HEK293 (cell line): ENCODE measurements at regions not wholly inside any gene's neighbourhood (a gene's known extent, or its start where the extent isn't known, plus 50 kb on each side); places are given as distances from the start of the nearest gene placed in this dataset.

Source experiments
- CTCF ChIA-PET: fragments of 350-600 bp; formaldehyde crosslinking; extraction: SDS; loops from one replicate; lab custom pipeline; 2021; ENCODE audit warnings: antibody characterized with exemption; lab: Yijun Ruan, JAX
- POLR2A ChIA-PET: fragments of 300-600 bp; formaldehyde crosslinking; extraction: SDS; loops from one replicate; lab custom pipeline; 2020; ENCODE audit warnings: antibody characterized with exemption, inconsistent platforms; lab: Yijun Ruan, JAX
- H3K27ac ChIP-seq: fragments of 200-500 bp; sonication (Bioruptor generic); 2 replicates; pipeline ENCODE4 v1.5.1; 2014; ENCODE audit warnings: low read depth, low read length, control low read depth, inconsistent platforms; ENCODE audit errors: extremely low read depth
- H3K36me3 ChIP-seq, 2 experiments: fragments of 200-500 bp in 1 of 2; sonication (Bioruptor generic) in 1 of 2; 1 replicate in 1 of 2; 2 replicates in 1 of 2; pipeline ENCODE4 v1.5.1; 2014 to 2017; ENCODE audit warnings: inconsistent platforms in 2 of 2, low read length in 2 of 2; ENCODE audit not compliant: control insufficient read depth in 2 of 2, insufficient read depth in 1 of 2
- H3K4me1 ChIP-seq: fragments of 200-500 bp; sonication (Bioruptor generic); 2 replicates; pipeline ENCODE4 v1.5.1; 2014; ENCODE audit warnings: mild to moderate bottlenecking, low read length, inconsistent platforms; ENCODE audit not compliant: control insufficient read depth, insufficient read depth
- H3K4me3 ChIP-seq: 2 replicates; pipeline ENCODE4 v1.5.1; 2011; ENCODE audit warnings: low read depth, mild to moderate bottlenecking, control low read depth, low read length, moderate library complexity
- H3K9me3 ChIP-seq: fragments of 200-500 bp; sonication (Bioruptor generic); 2 replicates; pipeline ENCODE4 v1.5.1; 2014; ENCODE audit warnings: low read depth, low read length, inconsistent platforms; ENCODE audit not compliant: control insufficient read depth, insufficient read depth
- BCL11A ChIP-seq: fragments of 450-650 bp; formaldehyde crosslinking; IDR thresholded peaks from 2 replicates; pipeline ENCODE4 v1.5.1; 2016; ENCODE audit warnings: low read depth, missing biosample characterization, missing genetic modification characterization
- BCL11B ChIP-seq: fragments of 450-650 bp; formaldehyde crosslinking; IDR thresholded peaks from 2 replicates; pipeline ENCODE4 v1.5.1; 2016; ENCODE audit warnings: low read depth, missing biosample characterization, missing genetic modification characterization
- GLIS1 ChIP-seq: fragments of 450-650 bp; formaldehyde crosslinking; IDR thresholded peaks from 2 replicates; pipeline ENCODE4 v1.5.1; 2016; ENCODE audit warnings: missing biosample characterization, missing genetic modification characterization
- IKZF3 ChIP-seq: fragments of 450-650 bp; IDR thresholded peaks from 2 replicates; pipeline ENCODE4 v1.5.0; 2018; ENCODE audit warnings: missing biosample characterization, mild to moderate bottlenecking, missing genetic modification characterization, moderate library complexity
- KLF10 ChIP-seq: fragments of 450-650 bp; IDR thresholded peaks from 2 replicates; pipeline ENCODE4 v1.5.1; 2018; ENCODE audit warnings: missing biosample characterization, mild to moderate bottlenecking, missing genetic modification characterization
- OVOL3 ChIP-seq: fragments of 450-650 bp; formaldehyde crosslinking; IDR thresholded peaks from 2 replicates; pipeline ENCODE4 v1.5.1; 2016; ENCODE audit warnings: missing biosample characterization, missing genetic modification characterization
- ZBTB21 ChIP-seq: fragments of 450-650 bp; formaldehyde crosslinking; IDR thresholded peaks from 2 replicates; pipeline ENCODE4 v1.5.1; 2017; ENCODE audit warnings: missing biosample characterization, missing genetic modification characterization
- ZBTB44 ChIP-seq: fragments of 450-650 bp; IDR thresholded peaks from 2 replicates; pipeline ENCODE4 v1.5.1; 2018; ENCODE audit warnings: missing biosample characterization, mild to moderate bottlenecking, missing genetic modification characterization
- ZBTB48 ChIP-seq: fragments of 450-650 bp; formaldehyde crosslinking; IDR thresholded peaks from 2 replicates; pipeline ENCODE4 v1.5.1; 2016; ENCODE audit warnings: missing biosample characterization, missing genetic modification characterization
- ZBTB7A ChIP-seq: fragments of 450-650 bp; formaldehyde crosslinking; IDR thresholded peaks from 2 replicates; pipeline ENCODE4 v1.5.1; 2016; ENCODE audit warnings: low read depth, missing biosample characterization, missing genetic modification characterization
- ZFHX2 ChIP-seq: fragments of 450-650 bp; formaldehyde crosslinking; conservative IDR thresholded peaks from 2 replicates; pipeline ENCODE4 v1.5.1; 2016; ENCODE audit warnings: missing biosample characterization, missing genetic modification characterization
- ZNF10 ChIP-seq: fragments of 450-650 bp; formaldehyde crosslinking; IDR thresholded peaks from 2 replicates; pipeline ENCODE4 v1.5.1; 2017; ENCODE audit warnings: missing biosample characterization, missing genetic modification characterization
- ZNF112 ChIP-seq: fragments of 450-650 bp; formaldehyde crosslinking; IDR thresholded peaks from 2 replicates; pipeline ENCODE4 v1.5.0; 2017; ENCODE audit warnings: missing biosample characterization, missing genetic modification characterization
- ZNF175 ChIP-seq: fragments of 450-650 bp; formaldehyde crosslinking; IDR thresholded peaks from 2 replicates; pipeline ENCODE4 v1.5.1; 2016; ENCODE audit warnings: missing biosample characterization, missing genetic modification characterization
- ZNF18 ChIP-seq: fragments of 450-650 bp; formaldehyde crosslinking; IDR thresholded peaks from 2 replicates; pipeline ENCODE4 v1.5.1; 2016; ENCODE audit warnings: missing biosample characterization, missing genetic modification characterization
- ZNF223 ChIP-seq: fragments of 450-650 bp; formaldehyde crosslinking; IDR thresholded peaks from 2 replicates; pipeline ENCODE4 v1.5.1; 2016; ENCODE audit warnings: missing biosample characterization, missing genetic modification characterization
- ZNF26 ChIP-seq: fragments of 450-650 bp; formaldehyde crosslinking; IDR thresholded peaks from 2 replicates; pipeline ENCODE4 v1.5.1; 2016; ENCODE audit warnings: missing biosample characterization, missing genetic modification characterization
- ZNF324 ChIP-seq: fragments of 450-650 bp; formaldehyde crosslinking; IDR thresholded peaks from 2 replicates; pipeline ENCODE4 v1.5.1; 2016; ENCODE audit warnings: missing biosample characterization, missing genetic modification characterization
- ZNF335 ChIP-seq: fragments of 450-650 bp; formaldehyde crosslinking; conservative IDR thresholded peaks from 2 replicates; pipeline ENCODE4 v1.5.1; 2016; ENCODE audit warnings: missing biosample characterization, missing genetic modification characterization
- ZNF341 ChIP-seq: fragments of 450-650 bp; formaldehyde crosslinking; IDR thresholded peaks from 2 replicates; pipeline ENCODE4; 2016; ENCODE audit warnings: low read depth, missing biosample characterization, missing genetic modification characterization
- ZNF558 ChIP-seq: fragments of 450-650 bp; formaldehyde crosslinking; IDR thresholded peaks from 2 replicates; pipeline ENCODE4 v1.5.1; 2016; ENCODE audit warnings: missing biosample characterization, missing genetic modification characterization
- ZNF560 ChIP-seq: fragments of 450-650 bp; formaldehyde crosslinking; IDR thresholded peaks from 2 replicates; pipeline ENCODE4 v1.5.1; 2017; ENCODE audit warnings: missing biosample characterization, missing genetic modification characterization, borderline replicate concordance
- ZNF629 ChIP-seq: fragments of 450-650 bp; formaldehyde crosslinking; IDR thresholded peaks from 2 replicates; pipeline ENCODE4 v1.5.1; 2017; ENCODE audit warnings: missing biosample characterization, missing genetic modification characterization
- ZNF670 ChIP-seq: fragments of 450-650 bp; formaldehyde crosslinking; IDR thresholded peaks from 2 replicates; pipeline ENCODE4 v1.5.1; 2016; ENCODE audit warnings: missing biosample characterization, missing genetic modification characterization, low read depth
- ZNF707 ChIP-seq: fragments of 450-650 bp; formaldehyde crosslinking; IDR thresholded peaks from 2 replicates; pipeline ENCODE4 v1.5.1; 2016; ENCODE audit warnings: missing biosample characterization, missing genetic modification characterization
- ZNF837 ChIP-seq: fragments of 450-650 bp; formaldehyde crosslinking; IDR thresholded peaks from 2 replicates; pipeline ENCODE4 v1.5.1; 2016; ENCODE audit warnings: missing biosample characterization, missing genetic modification characterization
- ZSCAN18 ChIP-seq: fragments of 450-650 bp; formaldehyde crosslinking; IDR thresholded peaks from 2 replicates; pipeline ENCODE4 v1.5.1; 2016; ENCODE audit warnings: missing biosample characterization, missing genetic modification characterization

GRCh38 chr5:174335682-174336364 lies 290.3 kb downstream of the NSG2 start (continued):
- TF ChIP-seq ZNF560 (tag by site-specific recombination) (no peak), ZNF112 (tag by site-specific recombination) (no peak), ZNF335 (peak; percentile 37; the same call in 1 of the 2 replicates), ZBTB48 (0 out of 2 replicates have a peak, but pooled peaks have one; percentile 44), BCL11B (tag by site-specific recombination) (no peak), ZSCAN18 (tag by site-specific recombination) (no peak), OVOL3 (no peak), ZNF707 (no peak), ZNF223 (no peak)

- ChIA-PET POLR2A (interaction anchor here (1.5 to 6.1 kb wide), 4 partner anchors 19 to 83 kb away, joined by 4 to 27 read pairs (median 11); no protein-coding TSS in a partner anchor), CTCF (interaction anchor here (0.6 to 0.8 kb wide), 2 partner anchors 8 to 1568 kb away, joined by 3 read pairs; no protein-coding TSS in a partner anchor)
- Histone ChIP-seq H3K36me3 (peaks cover 0 to 8% of the 10 kb centered on the region in 2 experiments; a peak in 1 of 3 replicates), H3K27ac (peak overlapping the region; percentile 87), H3K4me1 (peaks cover 18% of the 10 kb centered on the region), H3K4me3 (peak overlapping the region; percentile 55), H3K9me3 (no peaks in the 10 kb centered on the region)
- TF ChIP-seq GLIS1 (tag by site-specific recombination) (no peak), ZNF324 (tag by site-specific recombination) (no peak), ZNF670 (tag by site-specific recombination) (no peak), ZNF10 (tag by site-specific recombination) (no peak), ZBTB21 (tag by site-specific recombination) (no peak), ZNF629 (no peak), ZNF175 (tag by site-specific recombination) (no peak), IKZF3 (tag by site-specific recombination) (no peak), BCL11A (tag by site-specific recombination) (no peak), ZBTB44 (tag by site-specific recombination) (no peak)
Observed at GRCh38 chr5:174336479-174336878, 291.0 kb downstream of the NSG2 start.

GRCh38 chr5:174337276-174338184 lies 292.0 kb downstream of the NSG2 start:
- ChIA-PET CTCF (interaction anchor here (0.6 to 1.6 kb wide), 6 partner anchors 9 to 1569 kb away, joined by 3 to 5 read pairs (median 3); no protein-coding TSS in a partner anchor), POLR2A (interaction anchor here (0.6 to 6.1 kb wide), 13 partner anchors 9 to 1329 kb away, joined by 3 to 27 read pairs (median 4); partner anchors contain the start of gene MSX2)
- Histone ChIP-seq H3K27ac (peak overlapping the region; percentile 87), H3K4me3 (peak overlapping the region; percentile 55), H3K36me3 (peaks cover 0 to 8% of the 10 kb centered on the region in 2 experiments; a peak in 1 of 3 replicates), H3K4me1 (peaks cover 18% of the 10 kb centered on the region), H3K9me3 (no peaks in the 10 kb centered on the region)
- TF ChIP-seq ZNF341 (tag by site-specific recombination): no peak
- TF ChIP-seq ZNF26: no peak
- TF ChIP-seq ZFHX2 (tag by site-specific recombination): no peak
- no peak for TF ChIP-seq ZNF558 (tag by site-specific recombination)
- TF ChIP-seq ZNF18 (tag by site-specific recombination): no peak
- TF ChIP-seq KLF10 (tag by site-specific recombination): no peak
- no peak for TF ChIP-seq ZBTB7A (tag by site-specific recombination)
- no peak for TF ChIP-seq ZNF837 (tag by site-specific recombination)
